Left colon (tissue), 2 donors: ENCODE measurements at regions not wholly inside any gene's neighbourhood (a gene's known extent, or its start where the extent isn't known, plus 50 kb on each side); places are given as distances from the start of the nearest gene placed in this dataset.
"Not testable (repeated sequence)": the region's sequence is repeated elsewhere in the genome, so short reads cannot be mapped to it uniquely, and the experiment has no call there.

ENCODE experiments used
- ATAC-seq: fragments of 200-7000 bp; cut with Tn5 transposase; one replicate; pipeline ENCODE4 v1.9.1; 2020; ENCODE audit warnings: mild to moderate bottlenecking, moderate library complexity
- DNase-seq, 2 donors: peaks; one replicate each; pipeline ENCODE4 v3.0.0-alpha.2; 2020
- intact Hi-C, 2 donors: fragments of 100-400 bp; cut with DNase I in 1 of 2; cut with micrococcal nuclease in 1 of 2; formaldehyde crosslinking; loops; one replicate each; pipeline versions ENCODE4 v1.11.2 to v1.14.0; 2022; cut with DNase I, micrococcal nuclease
- donor health status: DM: no; HTN: no; CAD: no.
- donor health status: DM: yes; HTN: yes; CAD: no.

- DNase-seq (peak in 1 of 2 donors; percentile 16), ATAC-seq (peak; percentile 94)
- intact Hi-C loops: no loop called here
Measured at GRCh38 chr17:31753011-31753410, 106.0 kb downstream of the COPRS start.

GRCh38 chr17:31752584-31752983 is 106.5 kb downstream of the COPRS start:
- ATAC-seq (peak; percentile 7), DNase-seq (no peak)
- intact Hi-C loops: no loop called here

GRCh38 chr17:31750578-31750977 is 108.5 kb downstream of the COPRS start:
- DNase-seq (no peak), ATAC-seq (no peak)
- intact Hi-C loops: no loop called here

GRCh38 chr17:31748881-31749280 is 110.2 kb downstream of the COPRS start:
- intact Hi-C loops: no loop called here
- ATAC-seq: no peak
- no peak for DNase-seq

DNA sequence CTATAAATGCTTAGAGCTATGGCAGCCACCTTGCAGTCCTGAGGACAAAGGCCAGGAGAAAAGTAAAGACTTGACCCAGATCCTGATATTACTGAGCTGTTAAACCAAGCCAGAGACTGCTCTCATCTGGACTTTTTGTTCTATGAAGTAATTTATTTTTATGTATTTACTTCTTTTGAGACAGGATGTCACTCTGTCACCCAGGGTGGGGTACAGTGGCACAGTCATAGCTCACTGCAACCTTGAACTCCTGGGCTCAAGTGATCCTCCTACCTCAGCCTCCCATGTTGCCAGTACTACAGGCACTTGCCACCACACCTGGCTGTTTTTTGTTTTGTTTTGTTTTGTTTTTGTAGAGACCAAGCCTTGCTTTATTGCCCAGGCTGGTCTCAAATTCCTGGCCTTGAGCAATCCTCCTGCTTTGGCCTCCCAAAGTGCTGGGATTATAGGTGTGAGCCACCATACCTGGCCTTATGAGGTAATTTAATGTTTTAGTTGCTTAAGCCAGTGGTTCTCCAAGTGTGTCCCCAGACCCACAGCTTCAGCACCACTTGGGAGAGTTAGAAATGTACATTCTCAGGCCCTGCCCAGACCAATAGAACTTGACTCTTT is 112.1 kb downstream of the COPRS start:
- ATAC-seq: peak; percentile 67
- intact Hi-C loops: no loop called here
- no peak for DNase-seq

- ATAC-seq (no peak), DNase-seq (no peak)
- intact Hi-C loops: no loop called here
Measured at GRCh38 chr17:31745964-31746600, 113.0 kb downstream of the COPRS start.

DNA sequence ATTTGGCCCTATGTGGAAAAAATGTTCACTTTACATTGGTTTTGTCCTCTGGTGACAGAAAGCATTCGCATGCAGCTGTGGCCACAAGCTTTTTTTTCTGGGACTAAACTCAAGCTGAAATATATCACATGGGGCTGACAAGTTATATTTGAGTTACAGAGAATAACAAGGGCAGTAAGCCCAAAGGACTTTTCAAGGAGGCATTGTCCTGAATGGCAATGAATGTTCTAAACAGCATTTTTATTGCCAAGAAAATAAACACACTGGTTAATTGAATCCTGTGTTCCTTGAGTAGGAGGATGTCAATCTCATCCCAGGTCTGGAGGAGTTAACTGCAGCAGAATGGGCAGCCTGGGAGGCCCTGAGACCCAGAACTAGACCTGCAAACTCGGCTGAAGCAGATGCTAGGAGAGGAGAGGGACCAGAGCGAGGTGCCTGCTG is 114.5 kb downstream of the COPRS start:
- ATAC-seq: no peak
- DNase-seq: no peak
- intact Hi-C loops: no loop called here

GRCh38 chr17:31743797-31744196 is 115.2 kb downstream of the COPRS start:
- intact Hi-C loops: no loop called here
- ATAC-seq (no peak), DNase-seq (no peak)

- ATAC-seq: no peak
- intact Hi-C loops: no loop called here
- no peak for DNase-seq
Measured at GRCh38 chr17:31741371-31741770, 117.7 kb downstream of the COPRS start.

GRCh38 chr17:31740611-31741082 is 118.4 kb downstream of the COPRS start:
- DNase-seq: no peak
- intact Hi-C loops: no loop called here

DNA sequence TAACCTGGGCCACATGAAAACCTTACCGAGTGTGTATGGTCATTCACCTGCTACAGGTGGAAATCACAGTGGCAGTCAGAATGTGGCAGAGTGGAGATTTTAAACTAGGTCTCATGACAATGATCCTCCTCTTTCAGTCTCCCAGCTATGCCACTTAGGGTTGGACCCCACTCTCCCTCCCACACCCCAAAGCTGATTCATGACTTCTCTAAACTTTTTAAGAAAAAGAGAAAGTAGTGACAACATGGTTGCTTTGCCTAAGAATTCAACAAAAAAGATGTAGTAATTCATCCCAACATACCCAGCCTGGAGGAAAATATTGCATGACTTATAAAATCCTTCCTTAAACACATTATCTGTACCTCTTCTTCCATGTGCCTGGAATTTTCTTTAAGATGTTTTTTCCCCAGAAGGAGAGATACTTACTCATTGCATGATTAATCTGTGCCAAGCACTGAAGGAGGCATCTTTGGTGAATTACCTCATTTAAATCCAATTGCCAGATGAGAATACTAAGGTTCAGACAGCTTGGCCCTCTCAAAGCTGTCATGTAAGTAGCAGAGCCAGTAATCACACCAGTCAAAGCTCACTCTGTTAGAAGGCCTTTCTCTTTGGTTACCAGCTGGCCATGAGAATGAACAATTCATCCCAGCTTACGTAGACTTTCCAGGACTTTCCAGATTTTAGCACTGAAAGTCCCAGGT is 119.9 kb downstream of the COPRS start:
- no peak for ATAC-seq
- intact Hi-C loops: no loop called here
- no peak for DNase-seq

More at GRCh38 chr17:31740611-31741082, 118.4 kb downstream of the COPRS start:
- ATAC-seq: no peak

DNA sequence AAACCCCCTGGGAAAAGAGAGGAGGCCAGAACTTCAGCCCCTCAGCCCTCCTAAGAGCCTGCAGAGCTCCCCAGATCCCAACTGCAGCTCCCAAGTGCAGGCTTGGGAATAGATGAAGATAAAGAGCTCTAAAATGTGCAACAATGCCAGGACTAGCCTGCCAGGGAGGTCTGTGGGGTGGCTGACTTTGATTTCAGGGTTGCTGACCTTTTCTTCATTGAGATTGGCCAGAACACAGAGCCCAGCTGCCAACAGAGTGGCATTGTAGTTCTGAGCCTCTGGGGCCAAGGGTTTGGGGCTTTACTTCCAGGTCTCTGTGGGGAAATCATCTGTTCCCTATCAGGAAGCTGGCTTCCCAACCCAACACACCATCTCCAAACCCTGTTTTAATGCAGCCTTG is 120.6 kb downstream of the COPRS start:
- DNase-seq: no peak
- intact Hi-C loops: no loop called here
- ATAC-seq: no peak

DNA sequence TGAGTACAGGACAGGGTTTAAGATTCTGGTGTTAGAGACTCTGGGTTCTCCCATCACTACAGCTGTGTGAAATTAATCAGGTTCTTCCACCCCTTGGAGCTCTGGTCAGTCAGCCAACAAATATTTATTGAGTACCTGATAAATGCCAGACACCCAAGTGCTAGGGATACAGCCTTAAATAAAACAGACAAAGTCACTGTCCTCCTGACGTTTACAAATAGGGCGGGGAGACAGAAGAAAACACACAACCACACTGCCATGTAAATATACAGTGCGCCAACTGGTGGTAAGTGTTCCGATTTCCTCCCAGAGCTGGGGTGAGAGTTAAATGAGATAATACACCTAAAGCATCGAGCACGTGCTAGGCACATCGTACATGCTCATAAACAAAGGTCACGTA is 121.0 kb downstream of the COPRS start:
- intact Hi-C loops: no loop called here
- DNase-seq (no peak), ATAC-seq (peak; percentile 67)

DNA sequence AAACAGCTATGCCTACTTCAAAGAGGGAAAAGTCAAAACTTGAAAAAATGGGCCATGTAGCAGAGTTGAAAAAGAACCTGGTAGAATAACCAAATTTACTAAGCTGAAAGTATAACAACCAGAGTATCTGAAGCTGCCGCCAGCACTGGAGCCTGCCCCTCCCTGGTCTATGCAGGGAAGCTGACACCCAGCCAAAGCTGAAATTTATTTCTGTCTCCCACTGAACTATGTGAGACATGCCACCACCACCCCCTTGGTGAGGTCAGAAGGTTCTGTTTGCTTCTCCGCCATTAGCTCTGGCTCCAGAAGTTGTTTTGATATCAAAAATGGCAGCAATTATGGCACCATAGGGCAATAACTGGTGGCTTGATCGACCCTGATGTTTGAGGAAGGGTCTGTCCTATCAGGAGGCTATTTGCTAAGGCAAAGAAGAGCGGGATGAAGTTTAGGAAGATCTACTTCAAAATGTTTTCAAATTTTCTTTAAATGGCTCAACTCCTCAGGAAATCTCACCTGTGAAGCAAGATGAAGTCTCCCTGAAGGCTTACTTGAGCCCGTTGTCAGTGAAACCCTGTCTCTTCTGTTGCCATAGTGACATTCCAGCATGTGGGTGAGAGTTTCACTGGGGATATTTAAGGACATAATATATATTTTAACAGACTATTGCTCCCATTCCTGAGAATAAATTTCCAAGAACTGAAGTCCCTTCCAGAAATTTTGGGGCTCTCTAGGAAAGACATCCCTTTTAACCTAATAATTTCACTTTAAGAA is 122.0 kb downstream of the COPRS start:
- intact Hi-C loops: no loop called here
- ATAC-seq (no peak), DNase-seq (no peak)

DNA sequence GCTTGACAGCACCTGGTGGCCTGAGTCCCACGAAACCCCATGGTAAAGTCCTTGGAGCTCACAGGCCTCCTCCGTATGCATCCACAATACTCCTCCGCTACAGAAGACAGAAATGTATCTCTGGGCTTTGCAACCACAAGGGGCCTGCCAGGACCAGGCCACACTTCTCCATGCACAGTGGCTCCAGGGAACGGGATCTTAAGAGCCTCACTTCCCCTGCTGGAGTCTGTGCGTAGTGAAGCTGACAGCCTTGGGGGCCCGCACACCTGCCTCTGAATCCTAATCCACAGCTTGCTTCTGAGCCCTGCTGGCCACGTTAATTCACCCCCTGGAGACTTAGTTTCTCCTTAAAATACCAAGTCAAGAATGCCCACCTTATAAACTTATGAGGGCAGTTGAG is 125.7 kb downstream of the COPRS start:
- intact Hi-C loops: no loop called here
- DNase-seq (no peak), ATAC-seq (no peak)

DNA sequence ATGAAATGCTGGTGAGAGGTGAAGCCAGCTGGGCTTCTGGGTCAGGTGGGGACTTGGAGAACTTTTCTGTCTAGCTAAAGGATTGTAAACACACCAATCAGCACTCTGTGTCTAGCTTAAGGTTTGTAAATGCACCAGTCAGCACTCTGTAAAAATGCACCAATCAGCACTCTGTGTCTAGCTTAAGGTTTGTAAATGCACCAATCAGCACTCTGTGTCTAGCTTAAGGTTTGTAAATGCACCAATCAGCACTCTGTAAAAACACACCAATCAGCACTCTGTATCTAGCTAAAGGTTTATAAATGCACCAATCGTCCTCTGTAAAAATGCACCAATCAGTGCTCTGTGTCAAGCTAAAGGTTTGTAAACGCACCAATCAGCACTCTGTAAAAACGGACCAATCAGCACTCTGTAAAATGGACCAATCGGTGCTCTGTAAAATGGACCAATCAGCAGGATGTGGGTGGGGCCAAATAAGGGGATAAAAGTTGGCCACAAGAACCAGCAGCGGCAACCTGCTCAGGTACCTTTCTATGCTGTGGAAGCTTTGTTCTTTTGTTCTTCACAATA is 127.4 kb downstream of the COPRS start:
- DNase-seq, ATAC-seq, intact Hi-C loops: not testable (repeated sequence)

DNA sequence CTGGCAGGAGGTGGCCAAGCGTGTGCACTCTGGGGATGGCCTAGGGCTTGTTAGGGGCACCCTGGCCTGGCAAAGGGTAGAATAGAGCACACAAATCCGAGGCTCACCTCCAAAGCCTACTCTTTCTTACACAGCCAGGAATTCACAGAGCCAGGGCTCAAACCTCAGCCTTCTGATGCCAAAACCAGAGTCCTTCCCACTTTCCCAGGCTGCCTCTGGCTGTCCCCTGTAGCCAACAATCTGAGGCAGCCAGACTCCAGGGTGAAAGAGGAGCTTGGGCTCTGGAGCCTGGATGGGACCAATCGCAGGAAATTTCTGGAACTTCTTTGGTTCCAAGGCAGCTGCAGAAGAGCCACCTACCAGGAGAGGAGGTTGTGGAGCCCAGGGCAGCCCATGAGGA is 127.9 kb downstream of the COPRS start:
- DNase-seq: no peak
- intact Hi-C loops: no loop called here
- no peak for ATAC-seq

GRCh38 chr17:31726980-31727427 is 132.0 kb downstream of the COPRS start:
- no peak for DNase-seq
- intact Hi-C loops: no loop called here
- ATAC-seq: no peak

- ATAC-seq: no peak
- DNase-seq: no peak
- intact Hi-C loops: no loop called here
Measured at GRCh38 chr17:31724619-31725018, 134.4 kb downstream of the COPRS start.
